SH-SY5Y (cell line): ENCODE measurements at regions not wholly inside any gene's neighbourhood (a gene's known extent, or its start where the extent isn't known, plus 50 kb on each side); places are given as distances from the start of the nearest gene placed in this dataset.

Experiments used
- GATA2 ChIP-seq: IDR thresholded peaks from 2 replicates; pipeline ENCODE4 v1.6.1; 2011; ENCODE audit warnings: mild to moderate bottlenecking, low read depth, low read length
- GATA3 ChIP-seq: IDR thresholded peaks from 2 replicates; pipeline ENCODE4 v1.6.1; 2011; ENCODE audit warnings: low read depth, mild to moderate bottlenecking, low read length, moderate library complexity

DNA sequence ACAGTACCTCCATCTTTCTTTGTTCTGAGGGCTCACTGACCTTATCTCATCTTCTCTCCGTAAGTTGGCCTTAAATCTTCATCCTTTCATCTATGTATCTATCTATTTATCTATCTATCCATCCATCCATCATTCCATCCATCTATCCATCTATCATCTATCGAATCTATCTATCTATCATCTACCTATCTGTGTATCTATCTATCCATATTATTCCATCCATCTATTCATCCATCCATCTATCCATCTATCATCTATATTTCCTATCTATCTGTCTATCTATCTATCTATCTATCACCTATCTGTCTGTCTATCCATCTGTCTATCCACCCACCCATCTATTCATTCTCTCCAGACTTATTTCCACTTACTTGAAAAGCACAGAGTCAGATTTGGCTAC, 147.3 kb upstream of the PMEPA1 start:
- no peak for TF ChIP-seq GATA2
- TF ChIP-seq GATA3: no peak

DNA sequence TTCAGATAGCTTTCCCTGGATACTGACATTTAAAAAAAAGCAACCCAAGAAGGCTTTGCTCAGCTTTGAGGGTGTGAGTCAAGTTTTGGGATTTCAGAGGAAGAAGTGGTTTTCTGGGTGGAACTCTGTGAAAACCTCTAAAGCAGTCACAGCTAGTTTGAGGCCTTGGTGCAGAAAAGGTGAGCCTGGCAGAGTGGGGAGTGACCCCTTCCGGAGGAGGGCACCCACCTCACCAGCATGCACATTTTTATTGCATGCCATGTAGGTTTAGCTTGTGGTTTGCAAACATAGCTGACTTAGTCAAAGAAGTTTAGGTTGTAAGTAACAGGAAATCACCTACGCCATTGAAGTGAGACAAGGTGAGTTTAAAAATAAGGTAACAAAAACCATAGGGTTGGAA, 146.8 kb upstream of the PMEPA1 start:
- TF ChIP-seq GATA3 (no peak), GATA2 (no peak)

DNA sequence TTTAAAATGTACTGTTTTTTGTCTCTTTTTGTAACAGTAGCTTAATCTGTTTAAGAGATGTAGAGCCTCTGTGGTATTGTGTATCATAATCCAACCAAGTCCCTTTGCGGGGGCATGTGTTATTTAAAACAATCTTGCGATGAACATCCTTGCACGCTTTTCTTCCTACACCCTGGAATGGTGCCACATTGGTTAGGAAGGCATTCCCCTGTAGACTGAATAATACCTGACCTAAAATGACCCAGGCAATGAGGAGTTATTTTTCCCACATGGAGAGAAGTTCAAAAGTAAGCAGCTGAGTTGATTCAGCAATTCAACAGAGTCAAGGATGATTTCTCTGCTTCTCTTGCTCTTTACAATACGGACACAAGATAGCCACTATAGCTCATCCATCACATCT, 142.0 kb upstream of the PMEPA1 start:
- TF ChIP-seq GATA3: no peak
- no peak for TF ChIP-seq GATA2

DNA sequence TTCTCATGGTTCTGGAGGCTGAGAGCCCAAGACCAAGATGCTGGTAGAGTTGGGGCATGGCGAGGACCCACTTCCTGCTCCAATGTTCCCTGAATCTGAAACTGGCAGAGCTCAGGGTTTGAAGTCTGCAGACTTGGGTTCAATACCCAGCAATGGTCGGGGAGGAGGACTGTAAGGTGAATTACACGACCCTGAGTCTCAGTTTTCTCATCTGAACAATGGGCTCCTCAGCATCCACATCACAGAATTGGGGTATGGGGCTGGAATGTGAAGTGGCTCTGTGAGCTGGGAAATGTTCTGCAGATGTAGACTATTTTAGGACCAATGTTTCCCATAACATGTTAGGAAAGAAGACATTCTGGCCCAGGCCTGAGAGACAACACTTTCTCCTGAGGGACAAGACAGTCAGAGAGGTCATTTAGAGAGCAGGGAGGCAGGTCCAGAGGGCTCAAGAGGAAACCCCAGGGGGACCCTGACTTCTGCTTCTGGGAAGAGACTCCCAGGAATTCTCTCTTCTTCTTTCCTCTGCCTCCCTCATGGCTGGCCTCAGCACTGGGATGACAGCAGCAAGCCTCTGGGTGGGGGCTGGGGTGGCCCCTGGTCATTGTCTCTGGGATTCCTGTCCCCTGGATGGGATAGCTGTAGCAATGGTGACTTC, 141.3 kb upstream of the PMEPA1 start:
- TF ChIP-seq GATA3: no peak
- no peak for TF ChIP-seq GATA2

DNA sequence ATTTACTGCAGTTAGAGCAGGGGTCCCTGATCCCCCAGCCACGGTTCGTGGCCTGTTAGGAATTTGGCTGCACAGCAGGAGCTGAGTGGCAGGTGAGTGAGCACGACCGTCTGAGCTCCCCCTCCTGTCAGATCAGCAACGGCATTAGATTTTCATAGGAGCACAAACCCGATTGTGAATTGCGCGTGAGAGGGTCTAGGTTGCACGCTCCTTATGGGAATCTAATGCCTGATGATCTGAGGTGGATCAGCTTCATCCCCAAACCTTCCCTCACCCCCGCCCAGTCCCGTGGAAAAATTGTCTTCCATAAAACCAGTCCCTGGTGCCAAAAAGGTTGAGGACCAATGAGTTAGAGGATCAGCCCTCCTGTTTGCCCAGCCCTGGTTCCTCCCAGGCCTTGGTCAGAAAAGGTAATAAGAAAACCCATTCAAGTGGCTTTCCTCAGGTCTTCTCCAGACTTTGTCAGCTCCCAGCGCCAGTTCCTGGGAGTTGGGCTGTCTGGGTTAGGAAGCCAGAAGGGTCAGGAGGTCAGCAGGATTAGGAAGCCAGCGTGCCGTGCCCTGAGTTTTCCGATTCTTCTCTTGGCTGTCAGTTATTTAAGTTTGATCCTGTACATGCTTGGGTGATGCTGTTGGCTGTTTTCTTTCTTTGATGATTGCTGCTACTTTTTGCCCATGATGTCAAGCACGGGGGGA, 139.9 kb upstream of the PMEPA1 start:
- TF ChIP-seq GATA2 (no peak), GATA3 (no peak)

DNA sequence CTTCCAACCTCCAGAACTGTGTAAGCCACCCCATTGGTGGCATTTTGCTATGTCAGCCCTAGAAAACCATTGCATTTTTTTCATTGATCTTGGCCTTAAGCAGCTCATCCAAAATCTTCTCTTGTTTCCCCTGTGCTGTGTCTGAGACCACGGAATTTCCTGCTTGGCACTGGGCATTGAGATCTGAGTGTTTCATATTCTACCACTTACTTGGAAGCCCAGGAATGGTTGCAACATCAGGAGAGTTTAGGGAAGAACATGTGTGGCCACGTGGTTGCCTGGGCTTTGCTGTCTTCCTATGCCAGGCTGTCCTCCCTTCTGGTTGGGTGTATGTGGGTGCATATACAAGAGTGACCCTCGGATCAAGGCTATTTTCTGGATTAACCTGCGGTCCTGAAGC, 139.3 kb upstream of the PMEPA1 start:
- no peak for TF ChIP-seq GATA2
- no peak for TF ChIP-seq GATA3

DNA sequence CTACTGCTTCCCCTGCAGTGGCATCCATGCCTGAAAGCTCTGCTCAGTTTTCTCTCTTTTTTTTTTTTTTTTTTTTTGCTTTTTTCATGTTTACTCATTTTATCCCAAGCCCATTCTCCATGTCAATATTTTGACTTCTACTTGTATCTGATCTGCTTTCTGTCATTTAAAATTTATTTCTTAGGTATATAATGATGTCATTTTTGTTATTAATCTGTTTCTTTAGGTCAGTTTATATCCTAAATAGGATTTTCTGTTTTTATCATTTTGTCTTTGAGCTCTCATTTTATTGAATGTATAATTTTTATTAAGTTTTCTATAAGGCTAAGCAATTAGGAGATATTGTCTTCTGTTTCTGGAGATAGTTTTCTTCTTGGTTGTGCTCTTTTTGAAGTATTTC, 138.5 kb upstream of the PMEPA1 start:
- TF ChIP-seq GATA3 (no peak), GATA2 (no peak)

DNA sequence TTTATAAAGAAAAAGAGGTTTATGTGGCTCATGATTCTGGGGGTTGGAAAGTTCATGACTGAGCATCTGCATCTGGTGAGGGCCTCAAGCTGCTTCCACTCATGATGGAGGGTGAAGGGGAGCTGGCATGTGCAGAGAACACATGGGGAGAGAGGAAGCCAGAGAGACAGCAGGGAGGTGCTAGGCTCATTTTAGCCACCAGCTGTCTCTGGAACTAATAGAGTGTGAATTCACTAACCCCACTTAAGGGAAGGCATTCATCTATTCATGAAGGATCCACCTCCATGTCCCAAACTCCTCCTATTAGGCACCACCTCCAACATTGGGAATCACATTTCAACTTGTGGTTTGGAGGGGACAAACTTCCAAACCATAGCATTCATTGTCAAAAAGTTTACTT, 137.3 kb upstream of the PMEPA1 start:
- TF ChIP-seq GATA2 (no peak), GATA3 (no peak)

DNA sequence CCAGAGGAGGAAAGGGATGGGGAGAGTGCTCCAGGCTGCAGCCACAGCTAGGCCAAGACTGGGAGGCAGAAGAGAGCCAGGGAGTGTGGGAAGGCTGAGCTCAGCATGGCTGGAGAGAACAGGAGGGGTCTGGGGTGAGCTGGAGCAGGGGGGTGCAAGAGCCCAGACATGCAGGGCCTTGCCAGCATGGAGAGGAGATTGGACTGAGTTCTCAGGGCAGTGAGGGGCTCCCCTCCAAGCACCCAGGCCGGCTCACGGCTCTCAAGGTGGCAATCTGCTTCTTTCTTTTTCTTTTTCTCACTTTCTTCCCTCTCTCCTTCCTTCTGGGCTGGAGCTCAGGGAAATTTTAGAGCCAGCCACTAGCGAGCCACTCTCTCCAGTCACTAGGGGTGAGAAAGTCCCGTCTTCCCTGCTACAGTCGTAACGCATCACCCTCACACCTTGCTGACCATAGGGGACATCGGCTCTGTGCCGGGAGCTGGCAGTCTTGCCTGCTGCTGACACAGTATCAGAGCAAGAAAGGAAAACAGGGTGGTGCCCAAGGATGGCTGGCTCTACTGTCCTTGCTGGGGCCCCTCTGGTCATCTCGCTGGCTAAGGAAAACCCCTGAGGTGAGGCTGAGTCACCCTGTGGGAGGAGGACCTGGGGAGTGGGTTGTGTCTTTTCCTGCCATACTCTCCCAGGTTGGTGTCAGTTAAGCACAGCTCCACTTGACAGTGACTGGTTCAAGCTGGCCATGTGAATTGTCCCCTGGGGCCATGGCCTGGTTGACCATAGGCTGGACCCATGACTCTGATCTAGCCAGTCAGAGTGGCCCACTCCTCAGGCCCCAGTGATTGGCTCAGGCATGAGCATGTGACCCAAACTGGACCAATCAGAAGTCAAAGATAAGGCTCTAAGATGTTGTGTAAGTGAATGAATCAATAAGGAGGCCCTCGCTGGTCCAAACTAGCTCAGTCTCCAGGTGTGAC, 135.1 kb upstream of the PMEPA1 start:
- no peak for TF ChIP-seq GATA2
- no peak for TF ChIP-seq GATA3

DNA sequence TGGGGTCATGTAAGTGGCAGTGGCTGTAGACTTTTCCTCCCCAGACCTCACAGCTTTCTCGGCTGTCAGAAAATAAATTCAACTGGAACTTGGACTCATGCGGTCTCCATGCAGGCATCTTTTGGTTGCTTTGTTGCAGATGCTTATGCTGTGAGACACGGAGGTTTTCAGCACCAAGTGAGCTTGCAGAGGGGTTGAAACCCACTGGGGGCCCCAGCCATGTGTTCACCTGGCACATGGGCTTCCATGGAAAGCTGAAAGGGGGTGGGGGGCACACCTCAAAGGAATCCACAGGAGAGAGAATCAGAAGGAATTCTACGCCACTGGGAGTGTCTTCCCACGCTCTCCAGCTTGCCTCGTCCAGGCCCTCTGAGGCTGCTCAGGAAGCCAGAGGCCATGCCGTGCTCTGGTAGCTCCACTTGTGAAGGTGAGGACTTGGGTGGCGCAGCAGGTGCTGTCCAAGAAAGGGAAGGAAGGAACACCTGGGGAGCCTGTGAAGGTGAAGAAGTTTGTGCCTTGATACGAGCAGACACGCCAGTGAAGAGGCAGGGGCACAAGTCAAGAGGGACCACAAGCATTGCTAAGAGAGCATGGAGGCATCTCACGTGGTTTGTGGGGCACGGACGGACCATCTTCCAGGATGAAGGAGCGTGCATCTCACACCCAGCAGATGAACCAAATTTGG, 134.3 kb upstream of the PMEPA1 start:
- TF ChIP-seq GATA3: no peak
- TF ChIP-seq GATA2: no peak

DNA sequence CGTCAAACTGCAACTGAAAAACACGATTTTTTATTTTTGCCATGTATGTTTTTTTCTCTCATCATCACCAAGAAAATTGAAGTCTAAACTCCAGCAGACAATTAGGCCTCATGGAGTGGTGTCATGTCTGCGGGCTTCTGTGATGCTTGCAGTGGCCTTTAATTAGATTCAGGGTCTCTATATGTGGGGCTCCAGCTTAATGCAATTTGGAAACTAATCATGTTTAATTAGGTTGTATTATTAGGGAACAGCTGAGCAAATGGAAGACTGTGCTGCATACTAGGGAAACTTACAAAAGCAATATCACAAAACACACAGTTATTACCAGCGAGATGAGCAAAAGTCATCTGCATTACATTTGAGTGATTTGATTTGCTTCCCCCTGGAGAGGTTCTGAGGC, 132.9 kb upstream of the PMEPA1 start:
- TF ChIP-seq GATA3 (no peak), GATA2 (no peak)

DNA sequence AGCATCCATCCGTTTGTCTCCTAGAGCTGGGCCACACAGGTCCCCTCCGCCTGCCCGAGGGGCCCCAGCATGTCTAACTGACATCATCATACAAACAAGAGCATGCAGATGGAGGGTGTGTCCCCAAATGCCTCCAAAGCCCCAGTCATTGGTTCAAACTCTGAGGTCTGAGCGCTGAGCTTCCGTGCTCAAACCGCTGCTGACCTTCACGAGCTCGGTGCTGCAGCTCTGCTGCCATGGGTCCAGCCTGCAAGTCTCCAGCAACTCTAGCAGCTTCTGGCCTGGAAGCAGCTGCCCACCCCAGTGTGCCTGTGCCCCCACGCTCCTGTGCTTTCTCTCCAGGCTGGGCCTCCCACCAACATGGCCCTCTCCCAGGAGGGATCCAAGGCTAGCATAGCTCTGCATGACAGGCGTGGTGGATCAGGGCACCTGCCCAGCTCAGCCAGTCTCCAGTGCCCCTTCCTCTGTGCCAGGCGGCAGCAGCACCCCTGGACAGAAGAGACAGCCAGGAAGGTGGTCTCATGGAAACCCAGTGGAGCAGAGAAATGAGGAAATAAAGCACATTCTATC, 131.6 kb upstream of the PMEPA1 start:
- TF ChIP-seq GATA2: no peak
- no peak for TF ChIP-seq GATA3

DNA sequence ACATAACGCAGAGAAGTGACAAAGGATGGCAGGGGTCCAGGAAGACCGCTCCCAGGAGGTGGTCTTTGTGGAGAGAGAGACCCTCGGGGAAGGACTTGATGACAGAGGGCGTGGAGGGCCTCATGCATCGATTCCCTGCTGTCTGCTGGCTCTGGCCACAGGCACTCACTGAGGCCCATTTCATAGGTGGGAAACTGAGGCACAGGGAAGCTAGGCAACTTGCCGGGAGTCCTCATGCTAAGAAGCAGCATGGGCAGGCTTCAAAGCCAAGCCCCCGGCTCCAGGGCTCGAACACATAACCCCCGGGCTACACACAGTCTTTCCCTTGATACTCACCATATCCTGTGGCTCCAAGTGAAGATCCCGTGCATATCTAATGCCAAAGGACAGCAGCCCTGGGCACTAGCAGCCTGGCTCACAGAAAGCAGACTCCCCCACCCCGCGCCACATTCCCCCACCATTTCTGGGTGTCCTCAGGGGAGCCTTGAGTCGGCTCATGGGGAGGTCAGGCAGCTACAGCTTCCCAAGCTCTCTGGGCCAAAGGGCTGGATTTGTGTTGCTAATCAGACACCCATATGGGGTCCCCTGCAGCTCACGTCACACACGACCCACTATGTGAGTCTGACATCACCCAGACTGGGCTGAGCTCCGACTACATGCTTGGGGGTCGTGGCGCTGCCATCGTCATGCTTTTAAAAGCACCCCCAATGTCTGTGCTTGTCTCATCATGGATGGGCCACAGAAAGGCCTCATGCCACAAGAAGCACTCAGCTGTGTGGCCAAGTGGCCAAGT, 130.9 kb upstream of the PMEPA1 start:
- TF ChIP-seq GATA3 (no peak), GATA2 (no peak)
